IMR-90 (cell line): ENCODE measurements at regions not wholly inside any gene's neighbourhood (a gene's known extent, or its start where the extent isn't known, plus 50 kb on each side); places are given as distances from the start of the nearest gene placed in this dataset.

ENCODE experiments used
- ATAC-seq: fragments of 200-7000 bp; cut with Tn5 transposase; 2 replicates; pipeline ENCODE4 v1.9.1; 2020; ENCODE audit warnings: low read depth, mild to moderate bottlenecking, moderate library complexity
- BruUV-seq: library from RNA; stranded (reverse); fragments of 400-500 nt; replicated peaks from 2 replicates; lab custom pipeline; 2021; lab: Mats Ljungman, UMichigan
- CTCF ChIA-PET: fragments of 300-600 bp; formaldehyde crosslinking; extraction: SDS; loops from one replicate; lab custom pipeline; 2021; ENCODE audit warnings: antibody characterized with exemption; lab: Yijun Ruan, JAX
- POLR2A ChIA-PET: fragments of 300-600 bp; sonication (Branson Sonifier 250); formaldehyde crosslinking; loops from one replicate; lab custom pipeline; 2022; ENCODE audit warnings: antibody characterized with exemption; ENCODE audit not compliant: unreplicated experiment; lab: Charles Lee
- DNase-seq: peaks from one replicate; pipeline ENCODE4 v3.0.0; 2013
- H2AFZ ChIP-seq: replicated peaks from 2 replicates; pipeline ENCODE3; 2013; ENCODE audit warnings: low read length, mild to moderate bottlenecking; ENCODE audit not compliant: poor library complexity
- H2AK5ac ChIP-seq: 2 replicates; pipeline ENCODE4 v1.6.1; 2013; ENCODE audit warnings: low read depth, low read length, inconsistent platforms
- H2AK9ac ChIP-seq: replicated peaks from 2 replicates; pipeline ENCODE3; 2013; ENCODE audit warnings: mild to moderate bottlenecking, low read depth, low read length, moderate library complexity; ENCODE audit not compliant: poor library complexity
- H2BK120ac ChIP-seq: 2 replicates; pipeline ENCODE4 v1.6.1; 2013; ENCODE audit warnings: low read depth, low read length, inconsistent platforms
- H2BK15ac ChIP-seq: 3 replicates; pipeline ENCODE4 v1.6.1; 2013; ENCODE audit warnings: low read depth, low read length, inconsistent platforms
- H2BK20ac ChIP-seq: 2 replicates; pipeline ENCODE4 v1.6.1; 2013; ENCODE audit warnings: low read depth, mild to moderate bottlenecking, inconsistent platforms, low read length, moderate library complexity
- H2BK5ac ChIP-seq: 2 replicates; pipeline ENCODE4 v1.6.1; 2013; ENCODE audit warnings: mild to moderate bottlenecking, low read depth, low read length, inconsistent platforms; ENCODE audit not compliant: poor library complexity, severe bottlenecking
- H3K14ac ChIP-seq: replicated peaks from 2 replicates; pipeline ENCODE4 v1.6.1; 2013; ENCODE audit warnings: low read depth, low read length, inconsistent platforms
- H3K18ac ChIP-seq: 2 replicates; pipeline ENCODE4 v1.6.1; 2013; ENCODE audit warnings: low read depth, low read length, control low read depth
- H3K23ac ChIP-seq: 2 replicates; pipeline ENCODE4 v1.6.1; 2013; ENCODE audit warnings: low read depth, low read length, inconsistent platforms
- H3K27ac ChIP-seq: 2 replicates; pipeline ENCODE4 v1.5.1; 2013; ENCODE audit warnings: mild to moderate bottlenecking, control low read depth, low read length; ENCODE audit not compliant: insufficient read depth
- H3K27me3 ChIP-seq: 2 replicates; pipeline ENCODE4 v1.6.1; 2013; ENCODE audit warnings: low read length; ENCODE audit not compliant: control insufficient read depth, insufficient read depth
- H3K36me3 ChIP-seq: 2 replicates; pipeline ENCODE4 v1.6.1; 2013; ENCODE audit warnings: low read length, mixed read lengths; ENCODE audit not compliant: control insufficient read depth, insufficient read depth
- H3K4ac ChIP-seq: 2 replicates; pipeline ENCODE4 v1.6.1; 2013; ENCODE audit warnings: low read depth, low read length, inconsistent platforms
- H3K4me1 ChIP-seq: 2 replicates; pipeline ENCODE4 v1.6.1; 2013; ENCODE audit warnings: low read length, mixed read lengths; ENCODE audit not compliant: control insufficient read depth, insufficient read depth
- H3K4me2 ChIP-seq: 2 replicates; pipeline ENCODE4 v1.6.1; 2013; ENCODE audit warnings: low read depth, mild to moderate bottlenecking, control low read depth, low read length, moderate library complexity
- H3K4me3 ChIP-seq: 2 replicates; pipeline ENCODE4 v1.5.1; 2013; ENCODE audit warnings: low read depth, mild to moderate bottlenecking, control low read depth, low read length, moderate library complexity; ENCODE audit not compliant: insufficient read depth
- H3K56ac ChIP-seq: 2 replicates; pipeline ENCODE4 v1.6.1; 2013; ENCODE audit warnings: low read length, inconsistent platforms; ENCODE audit not compliant: insufficient read depth; ENCODE audit errors: extremely low read depth
- H3K79me1 ChIP-seq, 2 experiments: 2 replicates each; pipeline ENCODE4 v1.6.1; 2013; ENCODE audit warnings: low read length in 2 of 2, inconsistent platforms in 1 of 2, low read depth in 1 of 2
- H3K9ac ChIP-seq: 2 replicates; pipeline ENCODE4 v1.6.1; 2013; ENCODE audit warnings: low read depth, low read length, control low read depth
- H3K9me1 ChIP-seq: 2 replicates; pipeline ENCODE4 v1.6.1; 2013; ENCODE audit warnings: low read length, inconsistent platforms; ENCODE audit not compliant: insufficient read depth
- H3K9me3 ChIP-seq: 2 replicates; pipeline ENCODE4 v1.6.1; 2013; ENCODE audit warnings: low read length; ENCODE audit not compliant: control insufficient read depth, insufficient read depth
- H4K20me1 ChIP-seq: 2 replicates; pipeline ENCODE4 v1.6.1; 2013; ENCODE audit warnings: low read length, inconsistent platforms; ENCODE audit not compliant: insufficient read depth
- H4K5ac ChIP-seq: 2 replicates; pipeline ENCODE4 v1.6.1; 2013; ENCODE audit warnings: mild to moderate bottlenecking, low read depth, low read length, control low read depth
- H4K8ac ChIP-seq, 2 experiments: 2 replicates each; pipeline ENCODE4 v1.6.1; 2013; ENCODE audit warnings: low read depth in 2 of 2, low read length in 2 of 2, control low read depth in 1 of 2, inconsistent platforms in 1 of 2
- H4K91ac ChIP-seq: 2 replicates; pipeline ENCODE4 v1.6.1; 2013; ENCODE audit warnings: low read depth, low read length, inconsistent platforms; ENCODE audit not compliant: insufficient read depth
- CEBPB ChIP-seq: IDR thresholded peaks from 2 replicates; pipeline ENCODE4 v1.6.1; 2012; ENCODE audit warnings: low read depth, low read length, improper control_type of control experiment
- CHD1 ChIP-seq: IDR thresholded peaks from 2 replicates; pipeline ENCODE4 v1.6.1; 2012; ENCODE audit warnings: low read depth, low read length, improper control_type of control experiment
- FOS ChIP-seq: fragments of 150-350 bp; IDR thresholded peaks from 2 replicates; pipeline ENCODE4 v1.6.1; 2016; ENCODE audit warnings: low read depth, low read length
- MAZ ChIP-seq: IDR thresholded peaks from 2 replicates; pipeline ENCODE4 v1.6.1; 2012; ENCODE audit warnings: low read depth, mild to moderate bottlenecking, low read length, improper control_type of control experiment, moderate library complexity, borderline replicate concordance
- RAD21 ChIP-seq: IDR thresholded peaks from 2 replicates; pipeline ENCODE4 v1.6.1; 2012; ENCODE audit warnings: low read length, improper control_type of control experiment
- RCOR1 ChIP-seq: IDR thresholded peaks from 2 replicates; pipeline ENCODE4 v1.6.1; 2012; ENCODE audit warnings: mild to moderate bottlenecking, low read length, improper control_type of control experiment; ENCODE audit not compliant: insufficient replicate concordance
- SMC3 ChIP-seq: fragments of 150-350 bp; IDR thresholded peaks from 2 replicates; pipeline ENCODE4 v1.6.1; 2016; ENCODE audit warnings: low read depth, mild to moderate bottlenecking, antibody characterized with exemption, low read length, moderate library complexity
- WGBS, 2 experiments: methylation state at CpG; one replicate each; pipeline versions ENCODE4 v1.1.5 to v1.1.7; 2013; ENCODE audit warnings: missing lambda C conversion rate in 2 of 2; ENCODE audit not compliant: insufficient read length in 1 of 2; ENCODE audit errors: extremely low coverage in 2 of 2; 5-methylcytosine and 5-hydroxymethylcytosine counted together
- dilution Hi-C: fragments of 300-500 bp; cut with HindIII; formaldehyde crosslinking; loops from one replicate; pipeline ENCODE4 v1.14.3; 2018; ENCODE audit warnings: low sequenced_read_pairs; ENCODE audit not compliant: unreplicated experiment
- in situ Hi-C: fragments of 300-500 bp; cut with MboI; formaldehyde crosslinking; loops from 3 replicates; pipeline ENCODE4 v1.14.3; 2019; ENCODE audit warnings: low sequenced_read_pairs, inconsistent platforms, mixed read lengths
- intact Hi-C: fragments of 100-400 bp; cut with micrococcal nuclease; formaldehyde crosslinking; loops from 2 replicates; pipeline ENCODE4 v1.10.0; 2022
- TF ChIP-seq, protein P1 (sequence below): fragments of 150-350 bp; IDR thresholded peaks from 2 replicates; pipeline ENCODE4 v1.6.1; 2017; ENCODE audit warnings: mild to moderate bottlenecking, antibody characterized with exemption, low read length, low read depth
- TF ChIP-seq, protein P2 (sequence below): conservative IDR thresholded peaks from 2 replicates; pipeline ENCODE4 v1.5.1; 2012; ENCODE audit warnings: mild to moderate bottlenecking, low read depth, low read length, improper control_type of control experiment
- TF ChIP-seq, protein P3 (sequence below): fragments of 150-350 bp; IDR thresholded peaks from 2 replicates; pipeline ENCODE4 v1.6.1; 2016; ENCODE audit warnings: low read depth, mild to moderate bottlenecking, low read length, moderate library complexity, borderline replicate concordance

DNA sequence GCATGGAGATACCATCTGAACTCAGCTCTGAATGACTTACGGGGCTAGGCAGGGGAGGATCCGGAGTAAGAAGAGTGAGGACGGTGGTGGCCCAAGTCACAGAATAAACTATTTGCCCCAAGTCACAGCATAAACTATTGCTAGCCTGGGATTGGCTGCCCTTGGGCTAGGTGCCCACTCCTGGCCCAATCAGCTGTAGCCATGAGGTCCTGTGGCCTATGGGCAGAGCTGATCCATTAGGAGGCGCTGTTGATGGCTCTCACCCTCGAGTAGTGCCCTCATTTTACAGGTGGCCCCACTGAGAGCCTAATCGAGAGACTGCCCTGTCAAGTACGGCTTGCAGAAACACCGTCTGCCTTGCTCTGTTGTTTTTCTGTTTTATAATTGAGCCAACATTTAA, 62.3 kb upstream of the ZNF423 start:
- H3K4me1 ChIP-seq = no peaks in the 10 kb centered on the region
- dilution Hi-C loops (no loop called here), intact Hi-C loops (no loop called here), in situ Hi-C loops (no loop called here)
- no peak overlapping the region for H3K4me3 ChIP-seq
- no peak overlapping the region for H4K91ac ChIP-seq
- H3K4ac ChIP-seq = no peak overlapping the region
- H3K4me2 ChIP-seq = no peak overlapping the region
- H2BK5ac ChIP-seq = no peak overlapping the region
- H3K27ac ChIP-seq = no peak overlapping the region
- no peak overlapping the region for H3K14ac ChIP-seq
- no peaks in the 10 kb centered on the region for H4K20me1 ChIP-seq
- no peak overlapping the region for H2BK20ac ChIP-seq
- no peak overlapping the region for H2AK5ac ChIP-seq
- no peaks in the 10 kb centered on the region for H3K36me3 ChIP-seq
- H4K8ac ChIP-seq = no peak overlapping the region
- no peak overlapping the region for H3K9ac ChIP-seq
- H2BK120ac ChIP-seq = no peak overlapping the region
- CTCF ChIA-PET = no interaction called here
- no peaks in the 10 kb centered on the region for H3K79me1 ChIP-seq
- H3K27me3 ChIP-seq = no peaks in the 10 kb centered on the region
- no peak overlapping the region for H4K5ac ChIP-seq
- no peak overlapping the region for H2AK9ac ChIP-seq
- BruUV-seq = no TSS peak
- H3K9me3 ChIP-seq = no peaks in the 10 kb centered on the region
- H3K23ac ChIP-seq = no peak overlapping the region
- no peak overlapping the region for H2BK15ac ChIP-seq
- POLR2A ChIA-PET = no interaction called here
- no peak overlapping the region for H3K56ac ChIP-seq
- 100% methylated on average over 1 of the region's 8 CpGs; no CpG with 5 or more reads in 1 of the 2 experiments for whole genome bisulfite sequencing, 2 experiments
- ATAC-seq = no peak
- no peak overlapping the region for H3K18ac ChIP-seq
- DNase-seq = no peak
- no peak overlapping the region for H2AFZ ChIP-seq
- TF ChIP-seq SMC3 = no peak
- no peak for TF ChIP-seq RAD21
- TF ChIP-seq RCOR1 = no peak
- TF ChIP-seq, protein P1, sequence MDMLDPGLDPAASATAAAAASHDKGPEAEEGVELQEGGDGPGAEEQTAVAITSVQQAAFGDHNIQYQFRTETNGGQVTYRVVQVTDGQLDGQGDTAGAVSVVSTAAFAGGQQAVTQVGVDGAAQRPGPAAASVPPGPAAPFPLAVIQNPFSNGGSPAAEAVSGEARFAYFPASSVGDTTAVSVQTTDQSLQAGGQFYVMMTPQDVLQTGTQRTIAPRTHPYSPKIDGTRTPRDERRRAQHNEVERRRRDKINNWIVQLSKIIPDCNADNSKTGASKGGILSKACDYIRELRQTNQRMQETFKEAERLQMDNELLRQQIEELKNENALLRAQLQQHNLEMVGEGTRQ = no peak
- TF ChIP-seq FOS = no peak
- no peak for TF ChIP-seq MAZ
- no peak for TF ChIP-seq CHD1
- TF ChIP-seq, protein P2, sequence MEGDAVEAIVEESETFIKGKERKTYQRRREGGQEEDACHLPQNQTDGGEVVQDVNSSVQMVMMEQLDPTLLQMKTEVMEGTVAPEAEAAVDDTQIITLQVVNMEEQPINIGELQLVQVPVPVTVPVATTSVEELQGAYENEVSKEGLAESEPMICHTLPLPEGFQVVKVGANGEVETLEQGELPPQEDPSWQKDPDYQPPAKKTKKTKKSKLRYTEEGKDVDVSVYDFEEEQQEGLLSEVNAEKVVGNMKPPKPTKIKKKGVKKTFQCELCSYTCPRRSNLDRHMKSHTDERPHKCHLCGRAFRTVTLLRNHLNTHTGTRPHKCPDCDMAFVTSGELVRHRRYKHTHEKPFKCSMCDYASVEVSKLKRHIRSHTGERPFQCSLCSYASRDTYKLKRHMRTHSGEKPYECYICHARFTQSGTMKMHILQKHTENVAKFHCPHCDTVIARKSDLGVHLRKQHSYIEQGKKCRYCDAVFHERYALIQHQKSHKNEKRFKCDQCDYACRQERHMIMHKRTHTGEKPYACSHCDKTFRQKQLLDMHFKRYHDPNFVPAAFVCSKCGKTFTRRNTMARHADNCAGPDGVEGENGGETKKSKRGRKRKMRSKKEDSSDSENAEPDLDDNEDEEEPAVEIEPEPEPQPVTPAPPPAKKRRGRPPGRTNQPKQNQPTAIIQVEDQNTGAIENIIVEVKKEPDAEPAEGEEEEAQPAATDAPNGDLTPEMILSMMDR = no peak
- TF ChIP-seq CEBPB = no peak
- TF ChIP-seq, protein P3, sequence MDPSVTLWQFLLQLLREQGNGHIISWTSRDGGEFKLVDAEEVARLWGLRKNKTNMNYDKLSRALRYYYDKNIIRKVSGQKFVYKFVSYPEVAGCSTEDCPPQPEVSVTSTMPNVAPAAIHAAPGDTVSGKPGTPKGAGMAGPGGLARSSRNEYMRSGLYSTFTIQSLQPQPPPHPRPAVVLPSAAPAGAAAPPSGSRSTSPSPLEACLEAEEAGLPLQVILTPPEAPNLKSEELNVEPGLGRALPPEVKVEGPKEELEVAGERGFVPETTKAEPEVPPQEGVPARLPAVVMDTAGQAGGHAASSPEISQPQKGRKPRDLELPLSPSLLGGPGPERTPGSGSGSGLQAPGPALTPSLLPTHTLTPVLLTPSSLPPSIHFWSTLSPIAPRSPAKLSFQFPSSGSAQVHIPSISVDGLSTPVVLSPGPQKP = no peak
- H3K9me1 ChIP-seq = no peaks in the 10 kb centered on the region
